HG03175 (cell line): ENCODE measurements at regions not wholly inside any gene's neighbourhood (a gene's known extent, or its start where the extent isn't known, plus 50 kb on each side); places are given as distances from the start of the nearest gene placed in this dataset.
"Not testable (repeated sequence)": the region's sequence is repeated elsewhere in the genome, so short reads cannot be mapped to it uniquely, and the experiment has no call there.

Experiments
- ATAC-seq: cut with Tn5 transposase; IDR thresholded peaks from one replicate; pipeline ENCODE4 v1.9.1; 2021; ENCODE audit warnings: mild to moderate bottlenecking, moderate library complexity; ENCODE audit not compliant: unreplicated experiment

GRCh38 chr1:5690898-5691297 lies 301.3 kb downstream of the NPHP4 start:
- no peak for ATAC-seq

- ATAC-seq, result no peak
Measured at GRCh38 chr1:5690291-5690690, 301.9 kb downstream of the NPHP4 start.

DNA sequence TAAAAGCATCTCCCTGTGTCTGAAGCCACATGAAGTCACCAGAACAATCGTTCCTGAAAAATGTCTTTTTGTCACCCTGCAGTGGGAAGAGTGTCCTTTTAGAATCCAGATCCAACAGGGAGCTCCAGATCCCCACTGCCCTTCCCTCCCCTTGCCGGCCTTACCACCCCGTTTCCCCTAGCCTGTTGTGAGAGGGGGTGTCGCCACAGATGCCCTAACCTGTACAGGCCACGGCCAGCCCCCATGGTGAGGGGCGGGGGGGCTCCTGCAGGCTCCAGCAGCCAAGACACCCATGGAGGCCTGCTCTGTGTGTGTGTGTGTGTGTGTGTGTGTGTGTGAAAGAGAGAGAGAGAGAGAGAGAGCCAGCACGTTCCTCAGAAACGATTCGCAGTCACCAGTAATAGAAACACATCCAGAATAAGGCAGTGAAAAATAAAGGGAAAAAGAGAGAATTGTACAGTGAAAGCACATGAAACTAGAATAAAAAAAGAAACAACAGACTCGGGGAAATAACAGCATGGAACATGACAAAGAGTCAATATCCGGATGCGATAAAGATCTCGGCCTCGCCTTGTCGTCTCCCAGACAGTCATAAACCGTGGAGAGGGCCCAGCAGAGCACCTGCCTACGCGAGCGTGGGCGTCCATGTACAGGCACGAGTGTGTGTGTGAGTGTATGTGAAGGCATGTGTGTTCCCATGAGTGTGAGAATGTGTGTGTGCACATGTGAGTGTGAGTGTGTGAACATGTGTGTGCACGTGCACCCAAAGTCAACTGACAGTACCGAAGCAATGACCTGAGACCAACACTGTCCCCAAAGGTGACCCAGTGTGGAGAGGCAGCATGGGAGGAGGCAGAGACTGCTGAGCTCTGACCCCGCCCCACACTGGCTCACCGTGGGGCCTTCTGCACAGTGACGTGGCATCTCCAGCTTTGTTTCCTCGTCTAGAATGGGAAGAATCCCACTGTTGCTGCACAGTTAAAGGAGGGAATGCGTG lies 303.8 kb downstream of the NPHP4 start:
- ATAC-seq, result no peak

- ATAC-seq, result no peak
Measured at GRCh38 chr1:5686925-5687706, 305.1 kb downstream of the NPHP4 start.

- ATAC-seq, result no peak
Measured at GRCh38 chr1:5686195-5686594, 306.0 kb downstream of the NPHP4 start.

GRCh38 chr1:5685446-5686040 lies 306.7 kb downstream of the NPHP4 start:
- no peak for ATAC-seq

DNA sequence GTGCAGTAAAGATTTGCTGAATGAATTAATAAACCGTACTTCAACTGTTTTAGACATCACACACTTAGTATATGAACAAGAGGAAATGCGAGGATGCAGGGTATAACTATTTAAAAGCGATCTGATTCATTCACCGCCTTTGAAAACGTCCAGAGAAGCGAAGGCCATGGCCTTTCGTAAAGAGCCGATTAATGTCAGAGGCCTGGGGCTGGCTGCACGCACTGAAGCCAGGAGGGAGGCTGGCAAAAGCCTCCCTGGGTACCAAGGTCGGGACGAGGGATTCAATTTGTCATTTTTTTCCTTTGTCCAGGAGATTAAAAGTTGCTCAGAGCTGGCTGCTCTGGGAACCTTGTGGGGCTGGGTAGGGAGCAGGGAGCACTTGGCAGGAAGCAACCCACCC lies 307.4 kb downstream of the NPHP4 start:
- ATAC-seq, result no peak

GRCh38 chr1:5683446-5683845 lies 308.8 kb downstream of the NPHP4 start:
- ATAC-seq, result no peak

DNA sequence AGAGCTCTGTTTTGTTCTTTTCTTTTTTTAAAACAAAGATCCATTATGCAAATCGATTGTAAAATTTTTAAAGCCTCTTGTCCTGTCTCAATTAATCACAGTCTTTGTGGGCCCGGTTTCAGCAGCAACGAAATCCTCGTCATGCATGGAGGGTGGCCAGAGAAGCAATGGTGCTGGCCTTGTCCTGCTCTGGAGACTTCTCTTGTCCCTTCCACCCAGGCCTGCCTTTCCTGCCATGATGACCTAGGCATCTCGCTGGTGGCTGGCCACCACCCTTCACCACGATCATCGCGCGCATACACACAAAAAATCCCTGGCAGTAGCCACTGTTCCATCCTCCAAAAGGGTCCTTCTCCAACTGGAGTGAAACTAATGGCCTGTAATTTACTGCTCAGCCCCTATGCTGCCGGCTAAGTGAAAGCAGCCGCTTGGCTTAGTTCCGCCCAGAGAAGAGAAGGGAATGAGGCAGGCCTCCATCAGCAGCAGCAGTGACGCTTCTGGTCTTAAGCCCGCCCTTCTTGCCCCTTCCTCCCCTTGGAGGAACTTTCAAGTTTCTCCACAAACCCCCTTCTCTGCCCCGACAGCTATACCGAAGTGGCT lies 309.5 kb downstream of the NPHP4 start:
- no peak for ATAC-seq

GRCh38 chr1:5681654-5682053 lies 310.6 kb downstream of the NPHP4 start:
- no peak for ATAC-seq

- ATAC-seq, result no peak
Measured at GRCh38 chr1:5680600-5680999, 311.6 kb downstream of the NPHP4 start.

- ATAC-seq, result no peak
Measured at GRCh38 chr1:5678759-5679158, 313.5 kb downstream of the NPHP4 start.

GRCh38 chr1:5672355-5672754 lies 319.9 kb downstream of the NPHP4 start:
- not testable (repeated sequence) for ATAC-seq

DNA sequence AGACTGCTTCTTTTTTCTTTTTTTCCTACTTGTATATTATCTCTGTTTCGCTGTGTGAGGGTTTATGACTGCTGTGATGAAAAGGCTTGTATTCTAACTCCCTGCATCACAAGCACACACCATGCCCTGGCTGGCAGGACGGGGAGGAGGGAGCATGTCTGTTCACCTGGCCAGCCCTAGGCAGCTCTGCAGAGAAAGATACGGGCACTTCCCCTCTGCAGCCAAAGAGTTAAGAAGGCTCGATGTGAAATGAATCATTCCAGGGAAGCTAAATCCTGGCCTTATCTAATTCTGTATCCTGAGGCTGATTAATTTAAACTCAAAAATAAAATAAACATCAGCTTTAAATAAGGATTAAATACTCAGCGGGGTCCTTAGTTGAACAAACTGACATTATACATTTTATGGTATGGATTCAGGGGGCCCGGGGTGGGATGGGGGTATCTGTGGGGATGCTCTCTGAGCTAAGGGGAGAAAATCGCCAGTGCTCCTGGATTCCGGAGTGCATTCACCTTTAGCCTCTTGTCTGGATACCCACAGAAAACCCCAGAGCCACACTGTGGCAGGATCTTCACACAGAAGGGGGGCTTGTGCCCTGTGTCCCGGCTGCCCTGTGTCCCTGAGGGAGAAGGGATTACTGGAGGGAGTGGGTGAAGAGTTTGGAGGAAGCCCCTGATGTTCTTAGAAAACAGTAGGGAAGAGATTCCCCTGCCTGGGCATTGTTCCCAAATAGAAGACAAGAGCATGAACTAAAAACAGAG lies 321.5 kb downstream of the NPHP4 start:
- no peak for ATAC-seq

DNA sequence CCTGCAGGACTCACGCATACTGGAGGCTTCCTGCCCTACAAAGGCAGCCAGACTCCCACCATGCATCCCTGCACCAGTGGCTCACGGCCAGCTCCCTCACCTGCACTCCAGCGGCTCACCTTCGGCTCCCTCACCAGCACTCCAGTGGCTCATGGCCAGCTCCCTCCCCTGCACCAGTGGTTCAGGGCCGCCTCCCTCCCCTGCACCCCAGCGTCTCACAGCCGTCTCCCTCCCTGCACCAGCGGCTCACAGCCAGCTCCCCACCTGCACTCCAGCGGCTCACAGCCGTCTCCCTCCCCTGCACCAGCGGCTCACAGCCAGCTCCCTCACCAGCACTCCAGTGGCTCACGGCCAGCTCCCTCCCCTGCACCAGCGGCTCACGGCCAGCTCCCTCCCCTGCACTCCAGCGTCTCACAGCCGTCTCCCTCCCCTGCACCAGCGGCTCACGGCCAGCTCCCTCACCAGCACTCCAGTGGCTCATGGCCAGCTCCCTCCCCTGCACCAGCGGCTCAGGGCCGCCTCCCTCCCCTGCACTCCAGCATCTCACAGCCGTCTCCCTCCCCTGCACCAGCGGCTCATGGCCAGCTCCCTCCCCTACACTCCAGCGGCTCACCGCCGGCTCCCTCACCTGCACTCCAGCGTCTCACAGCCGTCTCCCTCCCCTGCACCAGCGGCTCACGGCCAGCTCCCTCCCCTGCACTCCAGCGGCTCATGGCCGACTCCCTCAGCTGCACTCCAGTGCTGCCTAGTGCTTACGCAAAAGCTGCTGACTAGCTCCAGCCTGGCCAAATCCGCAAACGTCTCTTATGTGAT lies 324.5 kb downstream of the NPHP4 start:
- ATAC-seq, result no peak

GRCh38 chr1:5664906-5665875 lies 327.0 kb downstream of the NPHP4 start:
- ATAC-seq, result no peak

- no peak for ATAC-seq
Measured at GRCh38 chr1:5664081-5664768, 328.0 kb downstream of the NPHP4 start.

- ATAC-seq, result no peak
Measured at GRCh38 chr1:5662744-5663126, 329.5 kb downstream of the NPHP4 start.
